Skeletal muscle satellite cell (primary cell): ENCODE measurements at regions not wholly inside any gene's neighbourhood (a gene's known extent, or its start where the extent isn't known, plus 50 kb on each side); places are given as distances from the start of the nearest gene placed in this dataset.
"Not testable (repeated sequence)": the region's sequence is repeated elsewhere in the genome, so short reads cannot be mapped to it uniquely, and the experiment has no call there.

Source experiments
- H3K27me3 ChIP-seq: 2 replicates; pipeline ENCODE4 v1.7.0; 2013; ENCODE audit warnings: low read length; ENCODE audit not compliant: control insufficient read depth, insufficient read depth
- H3K36me3 ChIP-seq: 2 replicates; pipeline ENCODE4 v1.7.0; 2013; ENCODE audit warnings: mild to moderate bottlenecking, control low read depth, low read length; ENCODE audit not compliant: insufficient read depth
- H3K4me1 ChIP-seq: 2 replicates; pipeline ENCODE4 v1.7.0; 2013; ENCODE audit warnings: low read length; ENCODE audit not compliant: control insufficient read depth, insufficient read depth
- H3K4me2 ChIP-seq: 2 replicates; pipeline ENCODE4 v1.7.0; 2013; ENCODE audit warnings: mild to moderate bottlenecking, low read length
- H3K4me3 ChIP-seq: 2 replicates; pipeline ENCODE4 v1.7.0; 2013; ENCODE audit warnings: low read length
- H3K9ac ChIP-seq: 2 replicates; pipeline ENCODE4 v1.7.0; 2013; ENCODE audit warnings: mild to moderate bottlenecking, low read depth, low read length, moderate library complexity
- H3K9me3 ChIP-seq: replicated peaks from 2 replicates; pipeline ENCODE4 v1.7.0; 2013; ENCODE audit warnings: mild to moderate bottlenecking, control low read depth, low read length

GRCh38 chr1:149237515-149237914, 134.2 kb upstream of the NBPF9 start:
- not testable (repeated sequence) for H3K4me3 ChIP-seq, H3K27me3 ChIP-seq, H3K36me3 ChIP-seq, H3K4me1 ChIP-seq, H3K9ac ChIP-seq, H3K4me2 ChIP-seq, H3K9me3 ChIP-seq

GRCh38 chr1:149239897-149240508, 136.7 kb upstream of the NBPF9 start:
- H3K9me3 ChIP-seq, H3K9ac ChIP-seq, H3K27me3 ChIP-seq, H3K4me1 ChIP-seq, H3K4me3 ChIP-seq, H3K36me3 ChIP-seq, H3K4me2 ChIP-seq: not testable (repeated sequence)

GRCh38 chr1:149240530-149240929, 137.2 kb upstream of the NBPF9 start:
- H3K9ac ChIP-seq, H3K9me3 ChIP-seq, H3K36me3 ChIP-seq, H3K4me3 ChIP-seq, H3K4me1 ChIP-seq, H3K27me3 ChIP-seq, H3K4me2 ChIP-seq: not testable (repeated sequence)

GRCh38 chr1:149241272-149241671, 137.9 kb upstream of the NBPF9 start:
- not testable (repeated sequence) for H3K4me2 ChIP-seq, H3K9ac ChIP-seq, H3K4me3 ChIP-seq, H3K36me3 ChIP-seq, H3K9me3 ChIP-seq, H3K4me1 ChIP-seq, H3K27me3 ChIP-seq

- H3K9me3 ChIP-seq, H3K36me3 ChIP-seq, H3K4me2 ChIP-seq, H3K27me3 ChIP-seq, H3K4me3 ChIP-seq, H3K9ac ChIP-seq, H3K4me1 ChIP-seq: not testable (repeated sequence)
Observed at GRCh38 chr1:149243572-149243971, 140.2 kb upstream of the NBPF9 start.

GRCh38 chr1:149244621-149245020, 141.3 kb upstream of the NBPF9 start:
- H3K36me3 ChIP-seq, H3K27me3 ChIP-seq, H3K4me3 ChIP-seq, H3K9me3 ChIP-seq, H3K4me1 ChIP-seq, H3K9ac ChIP-seq, H3K4me2 ChIP-seq: not testable (repeated sequence)

- H3K4me1 ChIP-seq, H3K9me3 ChIP-seq: not testable (repeated sequence)
Observed at GRCh38 chr1:149246212-149246611, 142.9 kb upstream of the NBPF9 start.

GRCh38 chr1:149248610-149249009, 145.3 kb upstream of the NBPF9 start:
- H3K4me1 ChIP-seq, H3K27me3 ChIP-seq, H3K9me3 ChIP-seq, H3K4me3 ChIP-seq, H3K9ac ChIP-seq, H3K4me2 ChIP-seq, H3K36me3 ChIP-seq: not testable (repeated sequence)

More at GRCh38 chr1:149246212-149246611, 142.9 kb upstream of the NBPF9 start:
- H3K36me3 ChIP-seq, H3K4me3 ChIP-seq, H3K4me2 ChIP-seq, H3K9ac ChIP-seq, H3K27me3 ChIP-seq: not testable (repeated sequence)

- H3K36me3 ChIP-seq, H3K9ac ChIP-seq, H3K27me3 ChIP-seq, H3K4me3 ChIP-seq, H3K4me1 ChIP-seq, H3K4me2 ChIP-seq, H3K9me3 ChIP-seq: not testable (repeated sequence)
Observed at GRCh38 chr1:149249850-149250467, 146.6 kb upstream of the NBPF9 start.

GRCh38 chr1:149254894-149255847, 151.8 kb upstream of the NBPF9 start:
- not testable (repeated sequence) for H3K9me3 ChIP-seq, H3K4me1 ChIP-seq, H3K36me3 ChIP-seq, H3K27me3 ChIP-seq, H3K4me2 ChIP-seq, H3K4me3 ChIP-seq, H3K9ac ChIP-seq

- not testable (repeated sequence) for H3K4me2 ChIP-seq, H3K9ac ChIP-seq, H3K9me3 ChIP-seq, H3K36me3 ChIP-seq, H3K4me3 ChIP-seq, H3K27me3 ChIP-seq, H3K4me1 ChIP-seq
Observed at GRCh38 chr1:149260284-149260683, 156.9 kb upstream of the NBPF9 start.
